Large intestine (tissue), 3 donors: ENCODE measurements at regions not wholly inside any gene's neighbourhood (a gene's known extent, or its start where the extent isn't known, plus 50 kb on each side); places are given as distances from the start of the nearest gene placed in this dataset.

ENCODE experiments used
- DNase-seq, 2 donors: peaks; one replicate each; pipeline versions ENCODE4 v3.0.0 to v3.0.0-alpha.2; 2013
- H3K27ac ChIP-seq: one replicate; pipeline ENCODE4 v1.5.1; 2013; ENCODE audit warnings: low read length
- H3K27me3 ChIP-seq: 2 replicates; pipeline ENCODE4 v1.6.1; 2013; ENCODE audit warnings: low read length; ENCODE audit not compliant: control insufficient read depth, insufficient read depth
- H3K36me3 ChIP-seq: 2 replicates; pipeline ENCODE4 v1.6.1; 2013; ENCODE audit warnings: low read length; ENCODE audit not compliant: control insufficient read depth, insufficient read depth
- H3K4me1 ChIP-seq: one replicate; pipeline ENCODE4 v1.6.1; 2013; ENCODE audit warnings: low read length; ENCODE audit not compliant: control insufficient read depth, insufficient read depth
- H3K4me3 ChIP-seq: one replicate; pipeline ENCODE4 v1.5.1; 2013; ENCODE audit warnings: low read length
- H3K9me3 ChIP-seq: one replicate; pipeline ENCODE4 v1.6.1; 2013; ENCODE audit warnings: mild to moderate bottlenecking, low read depth, low read length, moderate library complexity; ENCODE audit not compliant: control insufficient read depth
- WGBS: methylation state at CpG from one replicate; pipeline ENCODE4 v1.1.5; 2013; ENCODE audit warnings: low lambda C conversion rate; ENCODE audit not compliant: insufficient coverage; 5-methylcytosine and 5-hydroxymethylcytosine counted together

DNA sequence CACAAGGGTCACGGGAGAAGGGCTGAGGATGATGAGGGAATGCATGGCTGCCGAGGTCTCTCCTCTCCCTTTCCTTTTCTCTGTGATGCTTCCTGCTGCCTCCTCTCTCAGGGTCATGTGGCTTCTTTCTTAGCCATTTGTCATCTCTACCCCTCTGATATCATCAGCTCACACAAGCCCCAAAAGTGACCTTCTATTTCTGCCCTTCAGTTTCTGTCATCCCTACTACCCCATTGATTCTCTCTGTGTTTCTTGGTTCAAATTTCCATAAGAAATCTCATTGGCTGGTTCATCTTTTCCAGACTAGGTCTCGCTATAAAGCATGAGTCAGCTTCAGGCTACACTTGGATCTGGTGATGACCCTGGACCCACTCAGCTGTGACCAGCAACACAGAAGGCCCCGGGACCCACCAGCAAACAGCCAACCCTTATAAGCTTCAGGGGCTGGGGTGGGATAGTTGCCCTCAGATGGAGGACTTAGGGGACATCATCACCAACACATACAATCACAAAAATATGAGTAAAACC, 284.3 kb downstream of the SKAP2 start:
- H3K4me1 ChIP-seq, result no peaks in the 10 kb centered on the region
- no peaks in the 10 kb centered on the region for H3K36me3 ChIP-seq
- no peaks in the 10 kb centered on the region for H3K9me3 ChIP-seq
- peaks cover 29% of the 10 kb centered on the region for H3K27me3 ChIP-seq
- no peak overlapping the region for H3K27ac ChIP-seq
- no CpG with 5 or more reads among the region's 4 CpGs for WGBS
- DNase-seq, result no peak
- no peak overlapping the region for H3K4me3 ChIP-seq

DNA sequence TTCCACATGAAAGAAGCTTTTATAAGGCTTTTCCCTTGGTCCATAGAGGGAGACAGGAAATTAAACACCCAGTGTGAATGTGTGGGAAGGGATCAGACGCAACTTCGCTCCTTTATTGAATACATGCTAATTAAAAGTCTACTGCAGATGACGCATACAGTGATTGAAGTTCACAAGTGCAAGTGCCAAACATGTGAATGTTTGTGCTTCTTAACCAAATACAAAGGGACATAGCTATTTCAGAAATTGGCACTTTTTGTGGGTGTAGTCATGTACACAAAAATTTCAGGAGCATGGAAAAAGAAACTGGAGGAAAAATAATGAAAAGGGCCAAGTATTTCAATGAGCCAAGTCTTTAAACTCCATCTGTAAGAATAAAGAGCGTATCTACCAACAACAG, 283.7 kb downstream of the SKAP2 start:
- Histone ChIP-seq H3K27ac (no peak overlapping the region), H3K27me3 (peaks cover 33% of the 10 kb centered on the region), H3K4me1 (no peaks in the 10 kb centered on the region), H3K4me3 (no peak overlapping the region), H3K9me3 (no peaks in the 10 kb centered on the region), H3K36me3 (no peaks in the 10 kb centered on the region)
- DNase-seq, result no peak
- 89% methylated on average over 3 of the region's 4 CpGs for WGBS

DNA sequence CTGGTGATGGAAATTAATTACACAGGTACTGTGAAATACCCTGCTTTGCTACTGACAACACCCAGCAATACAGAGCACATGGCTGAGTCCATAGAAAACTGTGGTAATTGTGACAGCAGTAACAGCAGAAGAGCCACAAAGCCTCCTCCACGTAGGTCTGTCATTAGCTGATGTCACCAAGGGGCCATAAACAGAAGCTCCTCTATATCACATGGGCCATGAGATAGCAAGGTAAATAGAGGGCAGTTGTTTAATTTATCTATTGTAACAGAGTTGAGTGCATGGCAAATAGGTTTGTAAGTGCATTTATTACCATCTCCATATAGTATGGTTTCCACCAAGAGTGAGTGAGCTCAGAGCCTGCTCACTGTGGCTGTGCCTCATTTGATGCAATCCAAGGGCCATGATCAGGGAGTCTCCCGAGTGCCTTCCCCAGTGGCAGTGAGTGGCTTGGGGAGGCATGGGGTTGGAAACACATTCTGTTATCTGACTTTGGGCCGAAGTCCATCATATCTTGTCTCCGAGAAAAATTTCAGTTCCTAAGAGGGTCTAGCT, 281.2 kb downstream of the SKAP2 start:
- DNase-seq, result peak; percentile 48 to 77
- no CpG with 5 or more reads among the region's 4 CpGs for WGBS
- Histone ChIP-seq H3K4me1 (no peaks in the 10 kb centered on the region), H3K9me3 (no peaks in the 10 kb centered on the region), H3K36me3 (no peaks in the 10 kb centered on the region), H3K4me3 (no peak overlapping the region), H3K27ac (no peak overlapping the region), H3K27me3 (peaks cover 41% of the 10 kb centered on the region)

DNA sequence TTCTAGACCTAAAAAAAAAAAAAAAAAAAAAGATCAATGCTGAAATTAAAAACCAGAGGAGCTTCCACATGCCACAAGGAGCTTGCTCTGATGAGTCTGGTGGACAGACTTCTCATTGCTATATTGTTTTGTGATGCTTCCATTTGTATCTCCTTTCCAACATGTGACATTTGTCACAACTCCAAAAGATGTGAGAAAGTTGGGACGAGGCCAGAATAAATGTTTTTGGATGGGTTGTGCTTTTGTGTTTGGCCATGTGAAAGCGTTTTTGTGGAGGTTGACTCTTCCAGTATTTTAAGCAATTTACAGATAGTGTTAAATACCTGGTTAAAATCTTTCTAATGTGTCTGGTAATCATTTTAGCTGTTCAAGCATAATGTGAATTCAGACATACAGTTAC, 280.1 kb downstream of the SKAP2 start:
- Histone ChIP-seq H3K4me1 (no peaks in the 10 kb centered on the region), H3K36me3 (no peaks in the 10 kb centered on the region), H3K4me3 (no peak overlapping the region), H3K27ac (no peak overlapping the region), H3K27me3 (peaks cover 37% of the 10 kb centered on the region), H3K9me3 (no peaks in the 10 kb centered on the region)
- no CpG with 5 or more reads among the region's 2 CpGs for WGBS
- no peak for DNase-seq

DNA sequence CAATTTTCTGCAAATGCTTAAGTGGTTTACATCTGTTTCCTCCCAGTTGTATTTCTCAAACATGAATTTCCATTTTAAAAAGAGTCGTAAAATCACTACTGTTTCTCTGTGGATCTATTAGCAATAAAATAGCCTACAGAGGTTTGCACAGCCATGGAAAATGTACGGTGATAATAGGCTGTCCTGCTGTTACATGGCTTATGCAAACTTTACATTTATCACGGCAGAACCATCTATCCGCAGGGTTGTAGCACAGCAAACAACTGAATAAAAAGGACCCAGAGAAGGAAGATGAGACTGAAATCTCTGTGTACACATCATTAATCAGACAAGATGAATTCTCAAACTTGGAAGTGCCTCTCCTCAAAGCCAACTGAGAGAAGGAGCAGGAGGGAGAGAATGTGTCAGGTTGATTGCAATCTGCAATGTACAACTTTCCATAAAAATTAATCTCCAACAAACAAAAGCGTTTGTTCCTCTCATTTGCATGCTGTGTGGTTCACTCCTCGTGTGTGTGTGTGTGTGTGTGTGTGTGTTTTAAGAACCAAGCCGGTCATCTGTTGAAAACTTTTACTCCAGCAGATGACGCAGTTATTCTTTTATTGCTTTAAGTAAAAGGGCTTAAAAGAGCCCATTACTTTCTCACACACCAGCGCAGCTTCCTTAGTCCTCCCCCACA, 279.3 kb downstream of the SKAP2 start:
- Histone ChIP-seq H3K9me3 (no peaks in the 10 kb centered on the region), H3K27ac (no peak overlapping the region), H3K27me3 (peaks cover 35% of the 10 kb centered on the region), H3K4me1 (no peaks in the 10 kb centered on the region), H3K36me3 (no peaks in the 10 kb centered on the region), H3K4me3 (no peak overlapping the region)
- DNase-seq, result peak in 1 of 2 donors; percentile 5
- no CpG with 5 or more reads among the region's 9 CpGs for WGBS

DNA sequence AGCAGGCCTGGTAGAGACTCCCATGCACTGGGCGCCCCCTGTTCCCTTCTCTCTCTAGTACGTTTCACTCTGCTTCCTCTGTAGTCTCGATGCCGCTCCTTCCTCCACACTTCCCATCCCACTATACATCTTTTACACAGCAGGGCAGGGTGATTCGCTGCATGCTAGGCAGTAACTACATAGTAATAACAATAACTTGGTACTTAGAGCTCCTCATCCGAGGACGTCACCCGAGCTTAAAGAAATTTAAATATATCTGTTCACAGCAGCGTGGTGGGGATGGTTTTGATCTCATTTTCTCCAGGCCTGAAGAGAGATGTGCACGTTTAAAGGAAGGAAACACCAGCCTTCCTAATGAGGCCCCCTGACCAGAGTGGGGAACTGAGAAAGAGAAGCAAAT, 276.9 kb downstream of the SKAP2 start:
- Histone ChIP-seq H3K9me3 (no peaks in the 10 kb centered on the region), H3K36me3 (no peaks in the 10 kb centered on the region), H3K4me1 (no peaks in the 10 kb centered on the region), H3K27me3 (peaks cover 39% of the 10 kb centered on the region), H3K27ac (no peak overlapping the region), H3K4me3 (no peak overlapping the region)
- no peak for DNase-seq
- no CpG with 5 or more reads among the region's 10 CpGs for WGBS

DNA sequence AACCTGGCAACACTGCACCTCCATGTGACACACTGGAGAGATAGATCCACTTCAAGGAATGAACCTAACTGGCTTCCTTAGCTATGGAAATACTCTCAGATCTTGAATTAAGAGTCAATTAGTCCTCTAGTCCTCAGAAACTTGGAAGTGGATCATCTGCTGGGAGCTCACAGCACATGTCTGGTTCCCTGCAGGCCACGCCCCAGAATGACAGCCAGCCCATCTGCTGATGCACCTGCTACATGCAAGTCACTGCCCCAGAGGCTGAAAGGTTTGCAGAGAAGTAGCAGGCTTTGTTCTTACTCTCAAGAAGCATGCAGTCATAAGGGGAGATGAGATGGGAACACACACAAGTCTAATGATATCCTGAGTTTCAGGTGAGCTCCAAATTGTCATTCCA, 275.9 kb downstream of the SKAP2 start:
- no peak overlapping the region for H3K4me3 ChIP-seq
- no peak overlapping the region for H3K27ac ChIP-seq
- H3K9me3 ChIP-seq, result no peaks in the 10 kb centered on the region
- no peaks in the 10 kb centered on the region for H3K4me1 ChIP-seq
- H3K27me3 ChIP-seq, result peaks cover 40% of the 10 kb centered on the region
- no CpG with 5 or more reads among the region's 1 CpG for WGBS
- H3K36me3 ChIP-seq, result no peaks in the 10 kb centered on the region
- DNase-seq, result no peak

DNA sequence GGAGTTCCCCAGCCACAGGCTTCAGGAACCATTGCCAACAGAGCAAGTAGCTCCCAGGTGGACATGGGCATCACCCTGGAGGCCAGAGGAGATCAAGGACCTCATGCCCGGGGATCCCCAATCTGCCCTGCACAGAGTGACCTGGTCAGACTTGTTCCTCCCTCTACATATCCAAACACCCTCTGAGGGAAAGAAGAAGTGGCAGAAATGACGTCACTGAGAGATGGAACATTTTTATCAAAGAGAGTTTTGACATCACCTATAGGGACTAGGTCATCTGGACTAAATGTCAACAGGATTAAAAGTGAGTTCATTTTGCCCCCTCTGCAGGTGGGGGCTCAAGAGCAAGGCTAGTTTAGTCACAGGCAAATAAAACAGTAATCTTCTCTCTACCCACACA, 273.7 kb downstream of the SKAP2 start:
- WGBS, result no CpG with 5 or more reads among the region's 2 CpGs

DNA sequence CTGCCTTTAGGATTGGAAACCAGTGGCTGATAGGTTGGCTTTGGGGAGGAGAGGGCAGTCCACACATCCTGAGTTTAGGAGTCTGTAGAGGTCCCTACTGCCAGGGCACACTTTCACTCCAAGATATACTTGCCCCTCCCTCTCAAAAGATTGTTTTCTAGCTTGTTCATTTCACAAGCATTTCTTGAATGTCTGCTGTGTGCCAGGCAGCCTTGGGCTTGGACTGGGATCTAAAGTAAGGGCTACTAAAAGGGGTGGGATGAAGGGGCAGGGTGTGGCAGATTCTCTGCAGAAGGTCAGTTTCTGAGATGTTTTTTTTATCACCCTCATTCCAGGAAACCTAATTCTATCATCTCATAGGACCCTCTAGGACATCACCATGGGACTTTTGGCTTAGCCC, 272.4 kb downstream of the SKAP2 start:
- H3K4me3 ChIP-seq, result no peak overlapping the region
- DNase-seq, result no peak
- no peaks in the 10 kb centered on the region for H3K36me3 ChIP-seq
- no peaks in the 10 kb centered on the region for H3K4me1 ChIP-seq
- H3K27me3 ChIP-seq, result peaks cover 27% of the 10 kb centered on the region
- no peak overlapping the region for H3K27ac ChIP-seq
- H3K9me3 ChIP-seq, result no peaks in the 10 kb centered on the region

More for the DNA sequence above, 273.7 kb downstream of the SKAP2 start:
- no peaks in the 10 kb centered on the region for H3K36me3 ChIP-seq
- no peaks in the 10 kb centered on the region for H3K4me1 ChIP-seq
- no peaks in the 10 kb centered on the region for H3K9me3 ChIP-seq
- H3K4me3 ChIP-seq, result no peak overlapping the region
- DNase-seq, result no peak
- H3K27me3 ChIP-seq, result peaks cover 34% of the 10 kb centered on the region
- H3K27ac ChIP-seq, result no peak overlapping the region

DNA sequence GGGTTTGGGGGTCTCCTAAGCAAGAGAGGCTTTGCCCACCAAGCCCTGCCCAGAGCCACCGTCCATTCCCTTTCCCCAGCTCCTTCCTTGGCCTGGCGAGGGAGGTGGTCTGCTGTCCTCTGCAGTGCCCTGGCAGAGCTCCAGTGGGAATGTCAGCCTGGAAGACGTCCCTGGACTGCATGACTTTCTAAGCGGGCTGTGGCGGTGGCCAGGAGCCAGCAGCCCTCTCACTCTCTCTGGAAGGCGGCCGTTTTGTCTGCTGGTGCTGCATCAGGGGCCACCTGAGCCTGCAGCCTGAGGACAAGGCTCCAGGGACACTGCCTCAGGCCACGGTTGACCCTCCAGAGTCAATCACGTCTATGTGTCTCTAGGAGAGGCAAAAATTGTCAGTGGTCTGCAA, 271.0 kb downstream of the SKAP2 start:
- H3K4me1 ChIP-seq, result no peaks in the 10 kb centered on the region
- DNase-seq, result peak in 1 of 2 donors; percentile 12
- H3K27me3 ChIP-seq, result peaks cover 22% of the 10 kb centered on the region
- H3K27ac ChIP-seq, result no peak overlapping the region
- no peak overlapping the region for H3K4me3 ChIP-seq
- H3K9me3 ChIP-seq, result no peaks in the 10 kb centered on the region
- no peaks in the 10 kb centered on the region for H3K36me3 ChIP-seq
- no CpG with 5 or more reads among the region's 9 CpGs for WGBS

DNA sequence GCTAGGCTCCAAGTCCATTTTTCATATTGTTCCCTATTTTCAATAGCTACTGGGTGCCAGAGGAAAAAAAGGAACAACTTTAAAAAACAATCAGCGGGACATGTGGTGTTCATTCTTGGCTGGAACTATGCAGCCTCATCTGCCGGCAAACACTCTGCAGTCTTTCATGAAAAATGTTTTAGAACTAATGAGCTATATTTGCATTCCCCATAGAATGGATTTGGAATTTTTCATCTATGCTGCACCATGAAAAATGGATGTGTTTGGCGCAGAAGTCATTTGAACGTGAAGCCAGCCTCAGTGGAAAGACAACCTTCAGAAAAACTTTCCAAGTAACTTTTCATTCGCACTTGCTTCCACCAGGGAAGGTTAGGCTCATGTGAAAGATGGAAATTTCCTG, 270.5 kb downstream of the SKAP2 start:
- DNase-seq, result peak in 1 of 2 donors; percentile 8
- no peak overlapping the region for H3K4me3 ChIP-seq
- H3K27me3 ChIP-seq, result peaks cover 22% of the 10 kb centered on the region
- no peaks in the 10 kb centered on the region for H3K9me3 ChIP-seq
- no peaks in the 10 kb centered on the region for H3K4me1 ChIP-seq
- no peaks in the 10 kb centered on the region for H3K36me3 ChIP-seq
- no peak overlapping the region for H3K27ac ChIP-seq
- WGBS, result 78% methylated on average over 1 of the region's 5 CpGs
